Lower leg skin (tissue), 4 donors: ENCODE measurements at regions not wholly inside any gene's neighbourhood (a gene's known extent, or its start where the extent isn't known, plus 50 kb on each side); places are given as distances from the start of the nearest gene placed in this dataset.

Experiments
- DNase-seq, 2 donors: peaks; one replicate each; pipeline ENCODE4 v3.0.0-alpha.2; 2019; ENCODE audit warnings: low spot score in 2 of 2
- H3K4me3 ChIP-seq: fragments of 200-600 bp; sonication (generic); 2 replicates; pipeline ENCODE4 v1.5.1; 2017; ENCODE audit warnings: mild to moderate bottlenecking, low read depth; ENCODE audit not compliant: poor library complexity, severe bottlenecking
- CTCF ChIP-seq, 3 donors: fragments of 450-650 bp; IDR thresholded peaks; one replicate each; pipeline ENCODE4 v1.5.1; 2016; ENCODE audit warnings: antibody characterized with exemption in 3 of 3, mild to moderate bottlenecking in 3 of 3, moderate library complexity in 2 of 3
- POLR2A ChIP-seq, 2 donors: fragments of 450-650 bp; IDR thresholded peaks; one replicate each; pipeline ENCODE4 v1.6.1; 2016 to 2017; ENCODE audit warnings: antibody characterized with exemption in 2 of 2, mild to moderate bottlenecking in 1 of 2, moderate library complexity in 1 of 2
- WGBS, 2 donors: methylation state at CpG; one replicate each; pipeline ENCODE4 v1.1.5; 2018; 5-methylcytosine and 5-hydroxymethylcytosine counted together
- intact Hi-C: fragments of 100-400 bp; cut with DNase I; formaldehyde crosslinking; loops from one replicate; pipeline ENCODE4 v1.15.0; 2023; ENCODE audit warnings: low total_unique reads

GRCh38 chr22:49183208-49183825 lies 644.4 kb downstream of the BRD1 start:
- 68 to 73% methylated on average over 21 of the region's 22 CpGs for WGBS, 2 donors
- intact Hi-C loops = no loop called here
- H3K4me3 ChIP-seq = no peak overlapping the region
- TF ChIP-seq POLR2A (IDR thresholded peaks at IDR 0.05) (no peak), CTCF (IDR thresholded peaks at IDR 0.05) (no peak)
- no peak for DNase-seq

GRCh38 chr22:49182416-49182815 lies 645.3 kb downstream of the BRD1 start:
- TF ChIP-seq POLR2A (IDR thresholded peaks at IDR 0.05) = no peak
- no peak for TF ChIP-seq CTCF (IDR thresholded peaks at IDR 0.05)
- intact Hi-C loops = no loop called here
- H3K4me3 ChIP-seq = no peak overlapping the region
- 79 to 82% methylated on average over 20 of the region's 20 CpGs for WGBS, 2 donors
- DNase-seq = no peak

- intact Hi-C loops = no loop called here
- no peak for TF ChIP-seq POLR2A (IDR thresholded peaks at IDR 0.05)
- no peak for TF ChIP-seq CTCF (IDR thresholded peaks at IDR 0.05)
- DNase-seq = no peak
Measured at GRCh38 chr22:49181942-49182341, 645.7 kb downstream of the BRD1 start.

DNA sequence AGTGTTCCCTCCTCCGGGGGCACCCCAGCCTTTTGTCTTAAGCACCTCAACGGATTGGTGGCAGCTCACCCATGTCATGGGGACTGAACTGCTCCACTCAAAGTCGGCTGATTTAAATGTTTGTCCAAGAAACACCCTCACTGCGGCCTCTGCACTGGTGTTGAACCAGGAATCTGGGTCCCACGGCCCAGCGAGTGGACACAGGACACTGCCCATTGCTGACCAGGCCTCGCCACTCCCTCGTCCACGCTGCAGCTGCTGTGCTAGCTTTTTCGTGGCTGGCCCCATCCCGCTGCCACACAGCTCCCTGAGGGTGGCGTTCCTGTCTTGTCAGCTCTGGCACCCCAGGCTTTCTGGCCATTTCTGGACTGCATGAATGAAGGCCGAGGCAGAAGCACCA lies 646.2 kb downstream of the BRD1 start:
- 86 to 89% methylated on average over 13 of the region's 13 CpGs for WGBS, 2 donors
- intact Hi-C loops = no loop called here
- H3K4me3 ChIP-seq = no peak overlapping the region
- TF ChIP-seq POLR2A (IDR thresholded peaks at IDR 0.05) (no peak), CTCF (IDR thresholded peaks at IDR 0.05) (no peak)
- DNase-seq = no peak

More at GRCh38 chr22:49181942-49182341, 645.7 kb downstream of the BRD1 start:
- H3K4me3 ChIP-seq = no peak overlapping the region
- 90 to 95% methylated on average over 12 to 15 of the region's 15 CpGs for WGBS, 2 donors

DNA sequence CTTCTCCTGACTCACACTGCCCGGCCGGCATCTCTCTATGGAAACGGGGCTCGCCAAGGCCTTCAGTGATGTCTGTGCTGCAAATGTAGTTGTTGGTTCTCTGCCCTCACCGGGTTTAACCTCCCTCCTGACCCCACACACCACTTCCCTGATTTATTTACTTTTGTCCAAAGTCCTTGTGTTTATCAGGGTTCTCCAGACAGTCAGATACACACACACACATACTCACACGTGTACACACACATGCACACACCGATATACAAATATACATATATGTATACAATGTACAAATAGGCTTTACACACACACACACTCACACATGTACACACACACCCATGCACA lies 647.0 kb downstream of the BRD1 start:
- no peak for DNase-seq
- H3K4me3 ChIP-seq = no peak overlapping the region
- intact Hi-C loops = no loop called here
- 82 to 87% methylated on average over 7 of the region's 7 CpGs for WGBS, 2 donors
- TF ChIP-seq POLR2A (IDR thresholded peaks at IDR 0.05) = no peak
- no peak for TF ChIP-seq CTCF (IDR thresholded peaks at IDR 0.05)
